ENCODE measurements at regions not wholly inside any gene's neighbourhood (a gene's known extent, or its start where the extent isn't known, plus 50 kb on each side); places are given as distances from the start of the nearest gene placed in this dataset.

DNA sequence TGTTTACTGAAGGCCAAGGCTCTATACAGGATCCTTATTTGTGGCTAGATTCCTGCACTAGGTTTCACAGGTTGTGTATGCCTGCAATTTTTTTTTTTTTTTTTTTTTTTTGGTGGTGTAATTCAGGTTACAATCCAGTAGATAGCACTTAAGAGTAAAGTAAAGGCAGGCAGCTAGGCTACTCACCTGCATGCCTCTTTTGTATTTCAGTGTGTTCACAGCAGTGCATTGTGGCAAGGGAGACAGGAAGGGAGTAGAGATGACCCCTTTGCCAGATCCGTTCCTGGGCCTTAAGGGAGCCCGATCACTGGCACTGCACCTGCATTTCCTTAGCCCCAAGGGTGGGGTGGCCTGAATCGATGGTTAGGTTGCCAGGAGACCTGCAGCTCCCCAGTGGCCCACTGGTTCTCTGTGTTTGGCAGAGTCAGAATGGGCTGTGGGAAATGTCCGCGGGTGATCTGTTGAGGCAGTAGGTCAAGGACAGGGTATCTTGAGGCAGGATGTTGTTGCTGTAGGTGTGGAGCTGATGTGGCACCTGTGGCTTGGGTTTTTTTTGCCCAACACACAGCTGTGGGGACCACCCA is 374.9 kb upstream of the AADAT start:
- TF ChIP-seq, protein P1, sequence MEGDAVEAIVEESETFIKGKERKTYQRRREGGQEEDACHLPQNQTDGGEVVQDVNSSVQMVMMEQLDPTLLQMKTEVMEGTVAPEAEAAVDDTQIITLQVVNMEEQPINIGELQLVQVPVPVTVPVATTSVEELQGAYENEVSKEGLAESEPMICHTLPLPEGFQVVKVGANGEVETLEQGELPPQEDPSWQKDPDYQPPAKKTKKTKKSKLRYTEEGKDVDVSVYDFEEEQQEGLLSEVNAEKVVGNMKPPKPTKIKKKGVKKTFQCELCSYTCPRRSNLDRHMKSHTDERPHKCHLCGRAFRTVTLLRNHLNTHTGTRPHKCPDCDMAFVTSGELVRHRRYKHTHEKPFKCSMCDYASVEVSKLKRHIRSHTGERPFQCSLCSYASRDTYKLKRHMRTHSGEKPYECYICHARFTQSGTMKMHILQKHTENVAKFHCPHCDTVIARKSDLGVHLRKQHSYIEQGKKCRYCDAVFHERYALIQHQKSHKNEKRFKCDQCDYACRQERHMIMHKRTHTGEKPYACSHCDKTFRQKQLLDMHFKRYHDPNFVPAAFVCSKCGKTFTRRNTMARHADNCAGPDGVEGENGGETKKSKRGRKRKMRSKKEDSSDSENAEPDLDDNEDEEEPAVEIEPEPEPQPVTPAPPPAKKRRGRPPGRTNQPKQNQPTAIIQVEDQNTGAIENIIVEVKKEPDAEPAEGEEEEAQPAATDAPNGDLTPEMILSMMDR (IDR thresholded peaks at IDR 0.05; ENCODE audit: poor library complexity, severe bottlenecking), result no peak
- TF ChIP-seq TAF1 (IDR thresholded peaks at IDR 0.05; ENCODE audit: low read depth) (no peak), POLR2AphosphoS5 (IDR thresholded peaks at IDR 0.05) (no peak), EZH2 (IDR thresholded peaks at IDR 0.05; ENCODE audit: borderline replicate concordance, insufficient read depth, low read length, poor library complexity, severe bottlenecking) (no peak)
- TF ChIP-seq, protein P2, sequence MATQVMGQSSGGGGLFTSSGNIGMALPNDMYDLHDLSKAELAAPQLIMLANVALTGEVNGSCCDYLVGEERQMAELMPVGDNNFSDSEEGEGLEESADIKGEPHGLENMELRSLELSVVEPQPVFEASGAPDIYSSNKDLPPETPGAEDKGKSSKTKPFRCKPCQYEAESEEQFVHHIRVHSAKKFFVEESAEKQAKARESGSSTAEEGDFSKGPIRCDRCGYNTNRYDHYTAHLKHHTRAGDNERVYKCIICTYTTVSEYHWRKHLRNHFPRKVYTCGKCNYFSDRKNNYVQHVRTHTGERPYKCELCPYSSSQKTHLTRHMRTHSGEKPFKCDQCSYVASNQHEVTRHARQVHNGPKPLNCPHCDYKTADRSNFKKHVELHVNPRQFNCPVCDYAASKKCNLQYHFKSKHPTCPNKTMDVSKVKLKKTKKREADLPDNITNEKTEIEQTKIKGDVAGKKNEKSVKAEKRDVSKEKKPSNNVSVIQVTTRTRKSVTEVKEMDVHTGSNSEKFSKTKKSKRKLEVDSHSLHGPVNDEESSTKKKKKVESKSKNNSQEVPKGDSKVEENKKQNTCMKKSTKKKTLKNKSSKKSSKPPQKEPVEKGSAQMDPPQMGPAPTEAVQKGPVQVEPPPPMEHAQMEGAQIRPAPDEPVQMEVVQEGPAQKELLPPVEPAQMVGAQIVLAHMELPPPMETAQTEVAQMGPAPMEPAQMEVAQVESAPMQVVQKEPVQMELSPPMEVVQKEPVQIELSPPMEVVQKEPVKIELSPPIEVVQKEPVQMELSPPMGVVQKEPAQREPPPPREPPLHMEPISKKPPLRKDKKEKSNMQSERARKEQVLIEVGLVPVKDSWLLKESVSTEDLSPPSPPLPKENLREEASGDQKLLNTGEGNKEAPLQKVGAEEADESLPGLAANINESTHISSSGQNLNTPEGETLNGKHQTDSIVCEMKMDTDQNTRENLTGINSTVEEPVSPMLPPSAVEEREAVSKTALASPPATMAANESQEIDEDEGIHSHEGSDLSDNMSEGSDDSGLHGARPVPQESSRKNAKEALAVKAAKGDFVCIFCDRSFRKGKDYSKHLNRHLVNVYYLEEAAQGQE (IDR thresholded peaks at IDR 0.05; ENCODE audit: borderline replicate concordance), result no peak
